GM12875 (cell line): ENCODE measurements at regions not wholly inside any gene's neighbourhood (a gene's known extent, or its start where the extent isn't known, plus 50 kb on each side); places are given as distances from the start of the nearest gene placed in this dataset.

ENCODE experiments used
- H3K4me3 ChIP-seq: one replicate; pipeline ENCODE4 v1.5.1; 2011; ENCODE audit warnings: low read depth, low read length, control low read depth
- CTCF ChIP-seq: IDR thresholded peaks from 2 replicates; pipeline ENCODE4 v1.5.1; 2011; ENCODE audit warnings: low read depth, mild to moderate bottlenecking, control low read depth, inconsistent platforms, low read length, moderate library complexity, borderline replicate concordance; ENCODE audit not compliant: insufficient read depth

- H3K4me3 ChIP-seq, result no peak overlapping the region
- no peak for TF ChIP-seq CTCF
Observed at GRCh38 chr12:46507766-46508165, 135.2 kb upstream of the SLC38A2 start.

GRCh38 chr12:46506961-46507360 lies 134.4 kb upstream of the SLC38A2 start:
- H3K4me3 ChIP-seq, result no peak overlapping the region
- TF ChIP-seq CTCF, result no peak

- no peak overlapping the region for H3K4me3 ChIP-seq
Observed at GRCh38 chr12:46506198-46506597, 133.6 kb upstream of the SLC38A2 start.

GRCh38 chr12:46504494-46504893 lies 131.9 kb upstream of the SLC38A2 start:
- TF ChIP-seq CTCF, result no peak
- no peak overlapping the region for H3K4me3 ChIP-seq

More at GRCh38 chr12:46506198-46506597, 133.6 kb upstream of the SLC38A2 start:
- TF ChIP-seq CTCF, result no peak

GRCh38 chr12:46503637-46504175 lies 131.1 kb upstream of the SLC38A2 start:
- TF ChIP-seq CTCF, result no peak
- no peak overlapping the region for H3K4me3 ChIP-seq

- no peak for TF ChIP-seq CTCF
- no peak overlapping the region for H3K4me3 ChIP-seq
Observed at GRCh38 chr12:46500673-46501072, 128.1 kb upstream of the SLC38A2 start.

- no peak for TF ChIP-seq CTCF
- H3K4me3 ChIP-seq, result no peak overlapping the region
Observed at GRCh38 chr12:46499901-46500300, 127.3 kb upstream of the SLC38A2 start.
